Testis (tissue), 2 donors: ENCODE measurements at regions not wholly inside any gene's neighbourhood (a gene's known extent, or its start where the extent isn't known, plus 50 kb on each side); places are given as distances from the start of the nearest gene placed in this dataset.

Experiments used
- DNase-seq: peaks from one replicate; pipeline ENCODE4 v3.0.0-alpha.2; 2019
- H3K27ac ChIP-seq, 2 donors: fragments of 200-600 bp; sonication (generic); one replicate each; pipeline ENCODE4 v1.5.1; 2019
- H3K27me3 ChIP-seq: fragments of 200-600 bp; sonication (generic); one replicate; pipeline ENCODE4 v1.5.1; 2019
- H3K36me3 ChIP-seq: fragments of 200-600 bp; sonication (generic); one replicate; pipeline ENCODE4 v1.5.1; 2017; ENCODE audit warnings: low read depth; ENCODE audit errors: missing control alignments
- H3K4me1 ChIP-seq: fragments of 200-600 bp; sonication (generic); one replicate; pipeline ENCODE4 v1.5.1; 2019
- H3K4me3 ChIP-seq, 2 donors: fragments of 200-600 bp; sonication (generic); one replicate each; pipeline ENCODE4 v1.5.1; 2017 to 2019
- H3K9me3 ChIP-seq: fragments of 200-600 bp; sonication (generic); one replicate; pipeline ENCODE4 v1.5.1; 2017
- POLR2A ChIP-seq: fragments of 450-650 bp; IDR thresholded peaks from one replicate; pipeline ENCODE4 v1.6.1; 2017; ENCODE audit warnings: antibody characterized with exemption, mild to moderate bottlenecking, moderate library complexity
- WGBS, 2 donors: methylation state at CpG; one replicate each; pipeline ENCODE4 v1.1.5; 2018; 5-methylcytosine and 5-hydroxymethylcytosine counted together
- intact Hi-C: fragments of 100-400 bp; cut with DNase I; formaldehyde crosslinking; loops from one replicate; pipeline ENCODE4 v1.15.1; 2023; ENCODE audit warnings: low total_unique reads
- TF ChIP-seq, protein P1 (sequence below), 3 experiments: fragments of 450-650 bp in 2 of 3; fragments of 200-600 bp in 1 of 3; sonication (generic) in 1 of 3; IDR thresholded peaks; one replicate each; pipeline ENCODE4 v1.5.1; 2016 to 2019; ENCODE audit warnings: antibody characterized with exemption in 3 of 3, mild to moderate bottlenecking in 2 of 3, moderate library complexity in 1 of 3

DNA sequence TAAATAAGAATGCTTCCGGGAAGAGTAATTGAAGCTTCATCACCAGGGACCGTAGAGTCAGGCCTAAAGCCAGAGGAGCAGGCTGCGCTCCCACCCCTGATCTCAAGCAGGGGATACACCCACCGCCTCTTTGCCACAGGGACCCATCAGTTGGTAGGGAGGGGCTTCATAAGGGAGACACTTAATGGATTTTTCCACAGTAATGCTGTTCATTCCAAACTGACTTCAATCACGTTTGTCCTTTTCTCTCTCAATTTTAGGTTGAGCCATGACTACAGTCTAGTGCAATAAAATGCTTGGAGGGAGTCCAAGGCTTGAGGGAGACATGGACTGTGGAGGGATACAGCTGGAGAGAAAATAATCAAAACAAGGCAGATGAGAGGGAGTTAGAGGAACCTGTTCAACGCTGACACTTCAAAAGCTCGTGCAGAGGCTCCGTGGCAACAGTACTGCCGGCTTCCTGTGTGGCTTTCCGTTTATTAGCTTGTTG is 111.5 kb downstream of the SEC16B start:
- WGBS, 2 donors: 26 to 35% methylated on average over 10 of the region's 10 CpGs
- no peak for DNase-seq
- H3K27me3 ChIP-seq: no peaks in the 10 kb centered on the region
- H3K36me3 ChIP-seq: no peaks in the 10 kb centered on the region
- H3K4me3 ChIP-seq: no peak overlapping the region
- peaks cover 11% of the 10 kb centered on the region for H3K4me1 ChIP-seq
- H3K27ac ChIP-seq: no peak overlapping the region
- intact Hi-C loops: no loop called here
- TF ChIP-seq, protein P1, sequence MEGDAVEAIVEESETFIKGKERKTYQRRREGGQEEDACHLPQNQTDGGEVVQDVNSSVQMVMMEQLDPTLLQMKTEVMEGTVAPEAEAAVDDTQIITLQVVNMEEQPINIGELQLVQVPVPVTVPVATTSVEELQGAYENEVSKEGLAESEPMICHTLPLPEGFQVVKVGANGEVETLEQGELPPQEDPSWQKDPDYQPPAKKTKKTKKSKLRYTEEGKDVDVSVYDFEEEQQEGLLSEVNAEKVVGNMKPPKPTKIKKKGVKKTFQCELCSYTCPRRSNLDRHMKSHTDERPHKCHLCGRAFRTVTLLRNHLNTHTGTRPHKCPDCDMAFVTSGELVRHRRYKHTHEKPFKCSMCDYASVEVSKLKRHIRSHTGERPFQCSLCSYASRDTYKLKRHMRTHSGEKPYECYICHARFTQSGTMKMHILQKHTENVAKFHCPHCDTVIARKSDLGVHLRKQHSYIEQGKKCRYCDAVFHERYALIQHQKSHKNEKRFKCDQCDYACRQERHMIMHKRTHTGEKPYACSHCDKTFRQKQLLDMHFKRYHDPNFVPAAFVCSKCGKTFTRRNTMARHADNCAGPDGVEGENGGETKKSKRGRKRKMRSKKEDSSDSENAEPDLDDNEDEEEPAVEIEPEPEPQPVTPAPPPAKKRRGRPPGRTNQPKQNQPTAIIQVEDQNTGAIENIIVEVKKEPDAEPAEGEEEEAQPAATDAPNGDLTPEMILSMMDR (IDR thresholded peaks at IDR 0.05): no peak
- no peak for TF ChIP-seq POLR2A
- no peaks in the 10 kb centered on the region for H3K9me3 ChIP-seq

- TF ChIP-seq, protein P1 (IDR thresholded peaks at IDR 0.05): no peak
- TF ChIP-seq POLR2A: no peak
- Histone ChIP-seq H3K9me3 (no peaks in the 10 kb centered on the region), H3K36me3 (no peaks in the 10 kb centered on the region), H3K27ac (no peak overlapping the region), H3K4me1 (peaks cover 11% of the 10 kb centered on the region), H3K27me3 (no peaks in the 10 kb centered on the region), H3K4me3 (no peak overlapping the region)
- intact Hi-C loops: no loop called here
- DNase-seq: no peak
- 88 to 89% methylated on average over 5 of the region's 5 CpGs for WGBS, 2 donors
These were observed 112.6 kb downstream of the SEC16B start for GRCh38 chr1:177857285-177857684.

DNA sequence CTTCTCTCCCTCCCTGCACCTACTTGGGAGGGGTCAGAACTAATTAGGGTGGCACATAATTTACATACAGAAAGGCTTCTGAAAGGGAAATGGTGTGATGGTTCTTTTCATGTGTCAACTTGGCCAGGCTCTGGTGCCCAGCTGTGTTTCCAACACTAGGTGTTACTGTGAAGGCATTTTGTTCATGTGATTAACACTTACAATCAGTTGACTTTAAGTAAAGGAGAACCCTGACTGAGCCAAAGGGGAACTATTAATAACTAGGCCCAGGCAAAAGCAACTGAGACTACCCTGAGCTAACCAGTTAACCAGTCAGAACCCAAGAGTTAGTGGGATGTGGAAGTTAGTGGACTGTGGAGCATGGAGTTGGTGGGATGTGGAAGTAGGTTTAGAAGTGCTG is 114.9 kb downstream of the SEC16B start:
- TF ChIP-seq POLR2A: no peak
- TF ChIP-seq, protein P1 (IDR thresholded peaks at IDR 0.05): no peak
- Histone ChIP-seq H3K9me3 (no peaks in the 10 kb centered on the region), H3K27ac (no peak overlapping the region), H3K36me3 (no peaks in the 10 kb centered on the region), H3K4me1 (peaks cover 11% of the 10 kb centered on the region), H3K4me3 (no peak overlapping the region), H3K27me3 (no peaks in the 10 kb centered on the region)
- intact Hi-C loops: no loop called here
- DNase-seq: no peak

- Histone ChIP-seq H3K27me3 (no peaks in the 10 kb centered on the region), H3K9me3 (no peaks in the 10 kb centered on the region), H3K36me3 (no peaks in the 10 kb centered on the region), H3K27ac (no peak overlapping the region), H3K4me1 (no peaks in the 10 kb centered on the region), H3K4me3 (no peak overlapping the region)
- 45 to 53% methylated on average over 3 of the region's 3 CpGs for WGBS, 2 donors
- intact Hi-C loops: no loop called here
- TF ChIP-seq POLR2A: no peak
- TF ChIP-seq, protein P1 (IDR thresholded peaks at IDR 0.05): no peak
- DNase-seq: no peak
These were observed 120.1 kb downstream of the SEC16B start for GRCh38 chr1:177849579-177850290.

GRCh38 chr1:177849130-177849529 is 120.7 kb downstream of the SEC16B start:
- Histone ChIP-seq H3K4me1 (no peaks in the 10 kb centered on the region), H3K27me3 (no peaks in the 10 kb centered on the region), H3K4me3 (no peak overlapping the region), H3K9me3 (no peaks in the 10 kb centered on the region), H3K27ac (no peak overlapping the region), H3K36me3 (no peaks in the 10 kb centered on the region)
- intact Hi-C loops: no loop called here
- DNase-seq: no peak
- TF ChIP-seq POLR2A: no peak
